HCT116 (cell line): ENCODE measurements at regions not wholly inside any gene's neighbourhood (a gene's known extent, or its start where the extent isn't known, plus 50 kb on each side); places are given as distances from the start of the nearest gene placed in this dataset.

Source experiments
- CTCF ChIP-seq, 3 experiments: fragments of 200-600 bp in 1 of 3; sonication (generic) in 1 of 3; IDR thresholded peaks in 2 of 3; conservative IDR thresholded peaks in 1 of 3; 2 replicates each; pipeline ENCODE4 v1.5.1; 2012 to 2017; ENCODE audit warnings: low read depth in 2 of 3, low read length in 2 of 3, antibody characterized with exemption in 1 of 3, borderline replicate concordance in 1 of 3, control low read depth in 1 of 3, mild to moderate bottlenecking in 1 of 3, mixed read lengths in 1 of 3, mixed run types in 1 of 3, moderate library complexity in 1 of 3; ENCODE audit not compliant: insufficient read depth in 1 of 3
- EZH2 ChIP-seq: fragments of 200-600 bp; sonication (generic); IDR thresholded peaks from 2 replicates; pipeline ENCODE4 v1.6.1; 2017; ENCODE audit warnings: antibody characterized with exemption, mixed run types
- EZH2phosphoT487 ChIP-seq: fragments of 200-600 bp; IDR thresholded peaks from 2 replicates; pipeline ENCODE4 v1.6.1; 2018; ENCODE audit warnings: antibody characterized with exemption, borderline replicate concordance
- JUND ChIP-seq: IDR thresholded peaks from 2 replicates; pipeline ENCODE4 v1.6.1; 2012
- MAX ChIP-seq: IDR thresholded peaks from 2 replicates; pipeline ENCODE4 v1.6.1; 2012
- POLR2A ChIP-seq: IDR thresholded peaks from 2 replicates; pipeline ENCODE4 v1.7.0; 2011; ENCODE audit warnings: borderline replicate concordance; ENCODE audit not compliant: insufficient read depth, insufficient read length; ENCODE audit errors: extremely low read depth
- POLR2AphosphoS5 ChIP-seq: IDR thresholded peaks from 2 replicates; pipeline ENCODE4 v1.6.1; 2011; ENCODE audit warnings: mild to moderate bottlenecking, low read depth, low read length, moderate library complexity
- REST ChIP-seq: IDR thresholded peaks from 2 replicates; pipeline ENCODE4 v1.6.1; 2012; ENCODE audit warnings: low read depth
- ZFX ChIP-seq: fragments of 450-650 bp; IDR thresholded peaks from 2 replicates; pipeline ENCODE4 v1.6.1; 2017

GRCh38 chr2:64380853-64381527 lies 73.0 kb upstream of the LGALSL start:
- TF ChIP-seq REST, result no peak
- no peak for TF ChIP-seq POLR2A
- no peak for TF ChIP-seq ZFX
- no peak for TF ChIP-seq MAX
- no peak for TF ChIP-seq POLR2AphosphoS5
- no peak for TF ChIP-seq EZH2
- TF ChIP-seq CTCF (IDR thresholded peaks at IDR 0.05 in 2 of 3, conservative IDR thresholded peaks at IDR 0.05 in 1 of 3; ENCODE audit: borderline replicate concordance in 1 of 3, insufficient read depth in 1 of 3, low read depth in 2 of 3, low read length in 2 of 3), result no peak
- no peak for TF ChIP-seq JUND
- no peak for TF ChIP-seq EZH2phosphoT487
